ENCODE measurements at regions not wholly inside any gene's neighbourhood (a gene's known extent, or its start where the extent isn't known, plus 50 kb on each side); places are given as distances from the start of the nearest gene placed in this dataset.

DNA sequence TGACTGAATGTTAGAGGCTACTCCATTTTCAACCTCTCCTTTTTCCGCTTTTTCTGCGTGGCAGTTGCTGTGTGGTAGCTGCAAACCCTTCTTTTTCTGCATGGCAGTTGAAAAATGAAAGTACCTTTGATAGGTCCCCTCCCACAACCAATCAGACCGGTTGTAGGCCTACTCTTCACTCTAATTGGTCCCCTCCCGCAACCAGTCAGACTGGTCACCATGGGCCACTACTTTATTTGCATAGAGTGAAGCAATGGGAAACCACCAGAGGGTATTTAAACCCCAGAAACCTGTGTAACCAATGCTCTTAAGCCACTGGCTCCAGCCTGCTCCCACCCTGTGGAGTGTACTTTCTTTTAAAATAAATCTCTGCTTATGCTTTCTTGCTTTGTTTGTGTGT lies 877.8 kb downstream of the FAM133A start:
- no peaks in the 10 kb centered on the region for H3K79me2 ChIP-seq (replicated peaks; ENCODE audit: insufficient read depth)

DNA sequence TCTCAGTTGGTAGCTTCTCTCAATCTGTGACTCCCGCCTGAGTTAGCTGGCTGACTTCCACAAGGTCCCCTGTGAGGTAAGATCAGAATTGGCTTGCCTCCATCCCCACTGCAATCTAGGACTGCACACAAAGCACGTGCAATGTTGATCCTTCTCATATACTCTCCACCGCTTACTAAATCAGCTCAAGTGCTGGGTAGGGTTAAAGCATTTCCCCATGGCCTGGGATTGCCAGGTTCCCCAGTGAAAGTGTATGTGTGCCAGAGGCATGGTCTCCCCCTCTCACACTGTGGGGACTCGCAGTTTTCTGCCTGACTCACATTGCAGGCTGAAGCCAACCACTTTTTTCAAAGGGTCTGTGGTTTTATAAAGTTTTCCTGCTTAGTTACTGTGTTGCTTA lies 886.9 kb downstream of the FAM133A start:
- Mint-ChIP-seq H3K9me3 (peaks cover 23% of the 10 kb centered on the region), H3K27me3 (ENCODE audit: insufficient read depth, low read depth, poor library complexity) (no peaks in the 10 kb centered on the region), H3K27ac (no peak overlapping the region), H3K4me3 (no peak overlapping the region), H3K36me3 (ENCODE audit: low read depth) (peaks cover 29% of the 10 kb centered on the region), H3K4me1 (no peaks in the 10 kb centered on the region)
- H3K9me2 ChIP-seq (ENCODE audit: insufficient read depth): no peaks in the 10 kb centered on the region
- H3K4me3 ChIP-seq: no peak overlapping the region
- H3F3A ChIP-seq (replicated peaks; ENCODE audit: low read depth): no peaks in the 10 kb centered on the region
- H3K79me2 ChIP-seq (replicated peaks; ENCODE audit: insufficient read depth): no peaks in the 10 kb centered on the region
- ATAC-seq (no peak), DNase-seq (ENCODE audit: low spot score) (no peak)
- no peak overlapping the region for H2AFZ ChIP-seq
- no peaks in the 10 kb centered on the region for H3K4me1 ChIP-seq (ENCODE audit: insufficient read depth)
- 0 out of 2 replicates have a peak, but pooled peaks cover 6% of the 10 kb centered on the region for H3K36me3 ChIP-seq (ENCODE audit: insufficient read depth)
- H3K27ac ChIP-seq (ENCODE audit: low read depth): no peak overlapping the region
- no peak for TF ChIP-seq ZNF331 (CRISPR knock-in tag; IDR thresholded peaks at IDR 0.05; ENCODE audit: low read depth)
- TF ChIP-seq, protein P1, sequence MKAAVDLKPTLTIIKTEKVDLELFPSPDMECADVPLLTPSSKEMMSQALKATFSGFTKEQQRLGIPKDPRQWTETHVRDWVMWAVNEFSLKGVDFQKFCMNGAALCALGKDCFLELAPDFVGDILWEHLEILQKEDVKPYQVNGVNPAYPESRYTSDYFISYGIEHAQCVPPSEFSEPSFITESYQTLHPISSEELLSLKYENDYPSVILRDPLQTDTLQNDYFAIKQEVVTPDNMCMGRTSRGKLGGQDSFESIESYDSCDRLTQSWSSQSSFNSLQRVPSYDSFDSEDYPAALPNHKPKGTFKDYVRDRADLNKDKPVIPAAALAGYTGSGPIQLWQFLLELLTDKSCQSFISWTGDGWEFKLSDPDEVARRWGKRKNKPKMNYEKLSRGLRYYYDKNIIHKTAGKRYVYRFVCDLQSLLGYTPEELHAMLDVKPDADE (IDR thresholded peaks at IDR 0.05): no peak
- no peaks in the 10 kb centered on the region for H4K20me1 ChIP-seq (replicated peaks; ENCODE audit: insufficient read depth)
- no peak overlapping the region for H3K4me2 ChIP-seq
- no peaks in the 10 kb centered on the region for H3K27me3 ChIP-seq (ENCODE audit: insufficient read depth)

More for the DNA sequence above, 877.8 kb downstream of the FAM133A start:
- no peak overlapping the region for H3K4me3 ChIP-seq
- H3K27ac Mint-ChIP-seq: no peak overlapping the region
- no peak overlapping the region for H3K4me3 Mint-ChIP-seq
- no peaks in the 10 kb centered on the region for H4K20me1 ChIP-seq (replicated peaks; ENCODE audit: insufficient read depth)
- H3K27me3 ChIP-seq (ENCODE audit: insufficient read depth): no peaks in the 10 kb centered on the region
- no peak for ATAC-seq
- no peak overlapping the region for H3K27ac ChIP-seq (ENCODE audit: low read depth)
- peaks cover 4% of the 10 kb centered on the region; the same call in 1 of the 3 replicates for H3K36me3 Mint-ChIP-seq (ENCODE audit: low read depth)
- H3K4me1 Mint-ChIP-seq: no peaks in the 10 kb centered on the region
- peaks cover 7% of the 10 kb centered on the region; the same call in 1 of the 2 replicates for H3K4me1 ChIP-seq (ENCODE audit: insufficient read depth)
- H2AFZ ChIP-seq: no peak overlapping the region
- no peaks in the 10 kb centered on the region for H3F3A ChIP-seq (replicated peaks; ENCODE audit: low read depth)
- no peak overlapping the region for H3K4me2 ChIP-seq
- H3K27me3 Mint-ChIP-seq (ENCODE audit: insufficient read depth, low read depth, poor library complexity): no peaks in the 10 kb centered on the region
- H3K9me3 Mint-ChIP-seq: peaks cover 6% of the 10 kb centered on the region; the same call in 2 of the 3 replicates
- no peaks in the 10 kb centered on the region for H3K9me2 ChIP-seq (ENCODE audit: insufficient read depth)
- H3K36me3 ChIP-seq (ENCODE audit: insufficient read depth): 0 out of 2 replicates have a peak, but pooled peaks cover 5% of the 10 kb centered on the region
- no peak for TF ChIP-seq CREB1 (CRISPR knock-in tag; IDR thresholded peaks at IDR 0.05; ENCODE audit: low read depth)
- TF ChIP-seq JUNB (IDR thresholded peaks at IDR 0.05; ENCODE audit: unreplicated experiment): no peak
- DNase-seq (ENCODE audit: low spot score): no peak

DNA sequence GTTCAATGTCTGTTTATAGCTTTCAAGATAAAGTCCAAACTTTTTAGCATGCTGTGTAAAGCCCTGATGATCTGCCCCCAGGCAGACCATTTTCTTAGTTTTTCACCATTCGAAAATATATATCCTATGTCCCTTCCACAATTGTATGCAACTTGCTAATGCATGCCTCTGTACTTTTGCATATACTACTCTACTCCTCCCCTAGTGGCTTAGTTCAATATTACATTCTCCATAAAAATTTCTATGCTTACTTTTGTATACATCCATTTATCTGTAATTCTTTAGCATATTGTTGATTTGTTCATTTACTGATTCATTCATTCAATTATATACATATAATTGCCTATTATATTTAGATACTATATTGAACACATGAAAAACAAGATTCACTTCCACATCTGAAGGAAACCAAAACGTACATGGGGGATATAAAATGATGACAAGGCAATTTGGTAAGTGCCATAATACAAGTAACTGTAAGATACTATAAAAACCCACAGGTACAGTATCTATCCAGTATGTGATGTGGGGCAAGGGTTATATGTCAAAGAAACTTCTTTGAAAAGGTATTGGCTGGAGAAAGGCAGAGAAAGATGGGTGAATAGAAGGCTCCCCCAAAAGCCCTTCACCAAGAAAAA lies 902.5 kb downstream of the FAM133A start:
- Mint-ChIP-seq H3K9me3 (peaks cover 5% of the 10 kb centered on the region; the same call in 2 of the 3 replicates), H3K36me3 (ENCODE audit: low read depth) (peaks cover 6% of the 10 kb centered on the region), H3K27me3 (ENCODE audit: insufficient read depth, low read depth, poor library complexity) (peaks cover 2% of the 10 kb centered on the region), H3K4me1 (no peaks in the 10 kb centered on the region), H3K27ac (no peak overlapping the region), H3K4me3 (no peak overlapping the region)
- DNase-seq (ENCODE audit: low spot score) (peak; percentile 11), ATAC-seq (no peak)
- Histone ChIP-seq H3K79me2 (replicated peaks; ENCODE audit: insufficient read depth) (no peaks in the 10 kb centered on the region), H3K4me1 (ENCODE audit: insufficient read depth) (no peaks in the 10 kb centered on the region), H3K4me3 (no peak overlapping the region), H3K4me2 (no peak overlapping the region), H4K20me1 (replicated peaks; ENCODE audit: insufficient read depth) (no peaks in the 10 kb centered on the region), H3K9me2 (ENCODE audit: insufficient read depth) (0 out of 2 replicates have a peak, but pooled peaks cover 3% of the 10 kb centered on the region), H3K27me3 (ENCODE audit: insufficient read depth) (no peaks in the 10 kb centered on the region), H3K27ac (ENCODE audit: low read depth) (no peak overlapping the region), H3F3A (replicated peaks; ENCODE audit: low read depth) (no peaks in the 10 kb centered on the region), H2AFZ (no peak overlapping the region), H3K36me3 (ENCODE audit: insufficient read depth) (no peaks in the 10 kb centered on the region)
- no peak for TF ChIP-seq NANOG (IDR thresholded peaks at IDR 0.05; ENCODE audit: borderline replicate concordance)
- TF ChIP-seq, protein P2, sequence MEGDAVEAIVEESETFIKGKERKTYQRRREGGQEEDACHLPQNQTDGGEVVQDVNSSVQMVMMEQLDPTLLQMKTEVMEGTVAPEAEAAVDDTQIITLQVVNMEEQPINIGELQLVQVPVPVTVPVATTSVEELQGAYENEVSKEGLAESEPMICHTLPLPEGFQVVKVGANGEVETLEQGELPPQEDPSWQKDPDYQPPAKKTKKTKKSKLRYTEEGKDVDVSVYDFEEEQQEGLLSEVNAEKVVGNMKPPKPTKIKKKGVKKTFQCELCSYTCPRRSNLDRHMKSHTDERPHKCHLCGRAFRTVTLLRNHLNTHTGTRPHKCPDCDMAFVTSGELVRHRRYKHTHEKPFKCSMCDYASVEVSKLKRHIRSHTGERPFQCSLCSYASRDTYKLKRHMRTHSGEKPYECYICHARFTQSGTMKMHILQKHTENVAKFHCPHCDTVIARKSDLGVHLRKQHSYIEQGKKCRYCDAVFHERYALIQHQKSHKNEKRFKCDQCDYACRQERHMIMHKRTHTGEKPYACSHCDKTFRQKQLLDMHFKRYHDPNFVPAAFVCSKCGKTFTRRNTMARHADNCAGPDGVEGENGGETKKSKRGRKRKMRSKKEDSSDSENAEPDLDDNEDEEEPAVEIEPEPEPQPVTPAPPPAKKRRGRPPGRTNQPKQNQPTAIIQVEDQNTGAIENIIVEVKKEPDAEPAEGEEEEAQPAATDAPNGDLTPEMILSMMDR (conservative IDR thresholded peaks at IDR 0.05; ENCODE audit: low read depth in 2 of 2): peak in 1 of 2 experiments; percentile 46; a peak in 3 of 4 replicates
- TF ChIP-seq EZH2phosphoT487 (IDR thresholded peaks at IDR 0.05; ENCODE audit: unreplicated experiment): no peak
- TF ChIP-seq CREB1 (CRISPR knock-in tag; IDR thresholded peaks at IDR 0.05; ENCODE audit: low read depth): no peak
- no peak for TF ChIP-seq JUNB (IDR thresholded peaks at IDR 0.05; ENCODE audit: unreplicated experiment)
- no peak for TF ChIP-seq ZNF114 (CRISPR knock-in tag; IDR thresholded peaks at IDR 0.05)

Measured in GM23338 (cell line).